PC-3 (cell line): ENCODE measurements at regions not wholly inside any gene's neighbourhood (a gene's known extent, or its start where the extent isn't known, plus 50 kb on each side); places are given as distances from the start of the nearest gene placed in this dataset.

Source experiments
- ATAC-seq: fragments of 200-7000 bp; cut with Tn5 transposase; 2 replicates; pipeline ENCODE4 v1.9.1; 2020; ENCODE audit warnings: mild to moderate bottlenecking, moderate library complexity
- BruUV-seq: library from RNA; stranded (reverse); fragments of 400-500 nt; replicated peaks from 2 replicates; lab custom pipeline; 2021; lab: Mats Ljungman, UMichigan
- CTCF ChIA-PET: fragments of 300-600 bp; sonication (Branson Sonifier 250); formaldehyde crosslinking; loops from one replicate; lab custom pipeline; 2022; ENCODE audit warnings: antibody characterized with exemption; lab: Charles Lee
- POLR2A ChIA-PET: fragments of 300-600 bp; sonication (Branson Sonifier 250); formaldehyde crosslinking; loops from one replicate; lab custom pipeline; 2022; ENCODE audit warnings: antibody characterized with exemption; ENCODE audit not compliant: unreplicated experiment; lab: Charles Lee
- DNase-seq: peaks from one replicate; pipeline ENCODE4 v3.0.0-alpha.2; 2015
- H2AFZ ChIP-seq: fragments of 300-600 bp; sonication (generic); 2 replicates; pipeline ENCODE4 v1.6.0; 2016; ENCODE audit warnings: antibody characterized with exemption, low read length
- H3F3A ChIP-seq: fragments of 300-600 bp; sonication (generic); one replicate; pipeline ENCODE4 v1.6.0; 2017; ENCODE audit warnings: antibody characterized with exemption, low read length, control low read depth, mild to moderate bottlenecking; ENCODE audit not compliant: unreplicated experiment
- H3K27ac ChIP-seq: fragments of 300-600 bp; sonication (generic); 2 replicates; pipeline ENCODE4 v1.5.1; 2016; ENCODE audit warnings: mild to moderate bottlenecking, low read length
- H3K27me3 ChIP-seq: fragments of 300-600 bp; sonication (generic); 2 replicates; pipeline ENCODE4 v1.6.1; 2016; ENCODE audit warnings: low read length, mixed read lengths
- H3K36me3 ChIP-seq: fragments of 300-600 bp; sonication (generic); 2 replicates; pipeline ENCODE4 v1.6.1; 2016; ENCODE audit warnings: low read depth, mixed run types, low read length, mixed read lengths
- H3K4me1 ChIP-seq: fragments of 300-600 bp; sonication (generic); 2 replicates; pipeline ENCODE4 v1.5.1; 2016; ENCODE audit warnings: low read length; ENCODE audit not compliant: insufficient read depth
- H3K4me2 ChIP-seq: fragments of 300-600 bp; sonication (generic); 2 replicates; pipeline ENCODE4 v1.6.0; 2016; ENCODE audit warnings: low read length
- H3K4me3 ChIP-seq: fragments of 300-600 bp; sonication (generic); 2 replicates; pipeline ENCODE4 v1.5.1; 2016; ENCODE audit warnings: mild to moderate bottlenecking, low read length, mixed read lengths
- H3K79me2 ChIP-seq: fragments of 300-600 bp; sonication (generic); 2 replicates; pipeline ENCODE4 v1.6.1; 2017; ENCODE audit warnings: low read length, mixed read lengths
- H3K9ac ChIP-seq: fragments of 300-600 bp; sonication (generic); 2 replicates; pipeline ENCODE4 v1.6.0; 2016; ENCODE audit warnings: mild to moderate bottlenecking, low read length
- H3K9me2 ChIP-seq: fragments of 300-600 bp; sonication (generic); replicated peaks from 2 replicates; pipeline ENCODE4 v1.6.1; 2016; ENCODE audit warnings: mixed run types, low read length, mixed read lengths
- H3K9me3 ChIP-seq: fragments of 300-600 bp; sonication (generic); 2 replicates; pipeline ENCODE4 v1.6.1; 2016; ENCODE audit warnings: low read length, mixed read lengths
- H4K20me1 ChIP-seq: fragments of 300-600 bp; sonication (generic); 2 replicates; pipeline ENCODE4 v1.6.1; 2016; ENCODE audit warnings: low read length, mixed read lengths
- EZH2 ChIP-seq: fragments of 300-600 bp; sonication (generic); IDR thresholded peaks from one replicate; pipeline ENCODE4 v1.6.1; 2017; ENCODE audit warnings: antibody characterized with exemption, mild to moderate bottlenecking, low read length; ENCODE audit not compliant: unreplicated experiment
- EZH2phosphoT487 ChIP-seq: fragments of 300-600 bp; sonication (generic); IDR thresholded peaks from 2 replicates; pipeline ENCODE4 v1.6.1; 2018; ENCODE audit warnings: mild to moderate bottlenecking, antibody characterized with exemption, low read length, borderline replicate concordance
- intact Hi-C: fragments of 100-400 bp; cut with micrococcal nuclease; formaldehyde crosslinking; loops from 2 replicates; pipeline ENCODE4 v1.9.0; 2023
- TF ChIP-seq, protein P1 (sequence below): fragments of 300-600 bp; sonication (generic); conservative IDR thresholded peaks from 2 replicates; pipeline ENCODE4 v1.5.1; 2017; ENCODE audit warnings: antibody characterized with exemption, low read depth, mild to moderate bottlenecking, low read length

DNA sequence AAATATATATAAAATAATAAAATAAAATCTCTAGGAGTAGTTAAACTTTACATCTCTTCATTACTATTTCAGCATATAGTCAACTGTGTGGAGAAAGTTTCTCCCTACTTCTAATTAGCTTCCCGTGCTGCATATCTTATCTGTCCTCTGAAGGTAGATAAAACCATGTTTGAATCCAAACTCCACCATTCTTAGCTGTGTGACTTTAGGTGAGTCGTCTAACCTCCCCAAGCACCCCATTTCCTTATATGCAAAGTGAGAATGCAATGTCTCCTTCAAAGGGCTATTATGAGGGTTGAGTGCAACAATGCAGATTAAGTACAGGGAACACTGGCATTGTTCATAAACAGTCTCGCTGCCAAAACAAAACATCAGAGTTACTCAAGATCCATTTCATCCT, 80.8 kb upstream of the DRD2 start:
- POLR2A ChIA-PET: no interaction called here
- Histone ChIP-seq H4K20me1 (no peaks in the 10 kb centered on the region), H3K27ac (no peak overlapping the region), H3K27me3 (no peaks in the 10 kb centered on the region), H3K4me1 (peaks cover 14% of the 10 kb centered on the region), H3K9me2 (no peaks in the 10 kb centered on the region), H3K36me3 (no peaks in the 10 kb centered on the region), H3K9ac (no peak overlapping the region), H2AFZ (no peak overlapping the region), H3K4me2 (no peak overlapping the region), H3K9me3 (no peaks in the 10 kb centered on the region), H3K79me2 (no peaks in the 10 kb centered on the region), H3K4me3 (no peak overlapping the region), H3F3A (no peaks in the 10 kb centered on the region)
- no TSS peak for BruUV-seq
- TF ChIP-seq EZH2phosphoT487 (no peak), EZH2 (no peak)
- TF ChIP-seq, protein P1, sequence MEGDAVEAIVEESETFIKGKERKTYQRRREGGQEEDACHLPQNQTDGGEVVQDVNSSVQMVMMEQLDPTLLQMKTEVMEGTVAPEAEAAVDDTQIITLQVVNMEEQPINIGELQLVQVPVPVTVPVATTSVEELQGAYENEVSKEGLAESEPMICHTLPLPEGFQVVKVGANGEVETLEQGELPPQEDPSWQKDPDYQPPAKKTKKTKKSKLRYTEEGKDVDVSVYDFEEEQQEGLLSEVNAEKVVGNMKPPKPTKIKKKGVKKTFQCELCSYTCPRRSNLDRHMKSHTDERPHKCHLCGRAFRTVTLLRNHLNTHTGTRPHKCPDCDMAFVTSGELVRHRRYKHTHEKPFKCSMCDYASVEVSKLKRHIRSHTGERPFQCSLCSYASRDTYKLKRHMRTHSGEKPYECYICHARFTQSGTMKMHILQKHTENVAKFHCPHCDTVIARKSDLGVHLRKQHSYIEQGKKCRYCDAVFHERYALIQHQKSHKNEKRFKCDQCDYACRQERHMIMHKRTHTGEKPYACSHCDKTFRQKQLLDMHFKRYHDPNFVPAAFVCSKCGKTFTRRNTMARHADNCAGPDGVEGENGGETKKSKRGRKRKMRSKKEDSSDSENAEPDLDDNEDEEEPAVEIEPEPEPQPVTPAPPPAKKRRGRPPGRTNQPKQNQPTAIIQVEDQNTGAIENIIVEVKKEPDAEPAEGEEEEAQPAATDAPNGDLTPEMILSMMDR: no peak
- CTCF ChIA-PET: no interaction called here
- DNase-seq (no peak), ATAC-seq (no peak)
- intact Hi-C loops: no loop called here

DNA sequence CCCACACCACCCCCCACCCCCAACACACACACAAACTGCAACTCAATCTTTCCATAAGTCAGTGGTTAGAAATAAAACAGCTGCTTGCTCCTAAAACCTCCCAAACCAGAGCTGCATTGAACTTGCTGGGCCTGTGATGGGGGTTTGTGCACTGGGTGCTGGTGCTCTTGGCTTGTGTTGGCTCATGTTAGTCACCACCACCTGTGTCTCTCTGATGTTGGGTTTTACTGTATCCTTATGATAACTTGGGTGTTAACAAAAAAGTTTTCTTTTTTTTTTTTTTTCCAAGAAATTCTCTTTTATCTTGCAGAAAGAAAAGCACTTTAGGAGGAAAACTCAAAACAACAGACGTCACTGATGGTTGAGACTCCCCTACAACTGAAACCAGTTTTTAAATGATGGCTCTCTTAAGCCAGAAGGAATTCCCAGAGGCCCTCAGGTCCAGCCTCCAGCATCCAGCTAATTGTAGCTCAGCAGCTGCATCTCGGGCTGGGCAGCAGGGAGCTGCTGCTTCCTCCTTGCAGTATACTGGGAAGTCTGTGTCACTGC, 79.9 kb upstream of the DRD2 start:
- no peak overlapping the region for H3K9ac ChIP-seq
- POLR2A ChIA-PET: no interaction called here
- H4K20me1 ChIP-seq: no peaks in the 10 kb centered on the region
- no peak overlapping the region for H2AFZ ChIP-seq
- no peaks in the 10 kb centered on the region for H3K9me3 ChIP-seq
- H3K4me3 ChIP-seq: no peak overlapping the region
- peaks cover 14% of the 10 kb centered on the region for H3K4me1 ChIP-seq
- no peaks in the 10 kb centered on the region for H3K9me2 ChIP-seq
- CTCF ChIA-PET: no interaction called here
- H3K4me2 ChIP-seq: no peak overlapping the region
- intact Hi-C loops: no loop called here
- no peak for TF ChIP-seq EZH2
- no peak for TF ChIP-seq EZH2phosphoT487
- TF ChIP-seq, protein P1: no peak
- no peaks in the 10 kb centered on the region for H3K27me3 ChIP-seq
- ATAC-seq (no peak), DNase-seq (no peak)
- no peaks in the 10 kb centered on the region for H3K36me3 ChIP-seq
- BruUV-seq: no TSS peak
- H3F3A ChIP-seq: no peaks in the 10 kb centered on the region
- H3K27ac ChIP-seq: no peak overlapping the region
- H3K79me2 ChIP-seq: no peaks in the 10 kb centered on the region

DNA sequence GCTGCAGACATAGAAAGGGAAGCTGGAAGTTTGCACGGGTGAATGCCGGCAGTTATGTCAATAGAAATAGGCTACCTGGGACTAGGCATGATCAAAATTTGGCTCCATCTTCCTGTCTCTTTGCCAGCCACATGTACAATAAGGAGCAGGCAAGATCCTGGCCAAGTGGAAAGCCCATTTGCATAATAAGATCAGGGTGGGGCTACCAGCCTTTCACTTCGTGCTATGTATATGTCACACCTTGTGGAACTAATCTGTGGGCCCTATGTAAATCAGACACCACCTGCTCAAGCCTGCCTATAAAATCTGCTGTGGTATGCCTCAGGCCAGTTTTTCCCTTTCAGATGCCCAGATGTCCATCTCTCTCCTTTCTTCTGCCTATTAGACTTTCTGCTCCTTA, 79.3 kb upstream of the DRD2 start:
- Histone ChIP-seq H3K27ac (no peak overlapping the region), H3K4me3 (no peak overlapping the region), H4K20me1 (no peaks in the 10 kb centered on the region), H3K27me3 (no peaks in the 10 kb centered on the region), H3K9me2 (no peaks in the 10 kb centered on the region), H3K4me1 (peaks cover 14% of the 10 kb centered on the region), H3F3A (no peaks in the 10 kb centered on the region), H3K36me3 (no peaks in the 10 kb centered on the region), H3K9ac (no peak overlapping the region), H3K4me2 (no peak overlapping the region), H3K79me2 (no peaks in the 10 kb centered on the region), H3K9me3 (no peaks in the 10 kb centered on the region), H2AFZ (no peak overlapping the region)
- no peak for DNase-seq
- no peak for TF ChIP-seq EZH2phosphoT487
- TF ChIP-seq, protein P1: no peak
- no peak for TF ChIP-seq EZH2
- POLR2A ChIA-PET: no interaction called here
- CTCF ChIA-PET: no interaction called here
- intact Hi-C loops: loop anchor here (5.0 kb wide), 1 partner anchor 178 kb away; no protein-coding TSS in a partner anchor
- ATAC-seq: no peak
- no TSS peak for BruUV-seq
